Activated CD4-positive, alpha-beta T cell treated with anti-CD3 and anti-CD28 coated beads, Interleukin-2, amount 50 U/mL, for 1 hour (primary cell): ENCODE measurements at regions not wholly inside any gene's neighbourhood (a gene's known extent, or its start where the extent isn't known, plus 50 kb on each side); places are given as distances from the start of the nearest gene placed in this dataset.

ENCODE experiments used
- DNase-seq: peaks from one replicate; pipeline ENCODE4 v3.0.0-alpha.2; 2020

- DNase-seq, result no peak
Measured at GRCh38 chr14:85288041-85288440, 241.9 kb upstream of the FLRT2 start.

DNA sequence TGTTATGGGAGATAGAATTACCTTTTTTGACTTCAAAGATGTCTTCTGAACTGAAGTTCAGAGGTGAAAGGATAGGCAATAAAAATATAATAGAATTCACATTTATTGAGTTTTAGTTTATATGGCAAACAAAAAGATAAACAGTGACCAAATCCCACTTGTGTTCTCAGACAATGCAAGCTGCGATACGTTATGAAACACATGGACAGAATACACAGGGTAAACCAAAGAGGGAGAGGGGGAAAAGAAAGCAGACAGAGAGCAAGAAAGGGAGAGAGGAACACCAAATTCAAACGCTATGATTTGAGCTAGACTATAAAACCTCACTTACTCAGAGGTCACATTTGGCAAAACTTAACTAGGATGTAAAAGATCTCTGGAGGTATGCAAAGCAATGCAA is 238.2 kb upstream of the FLRT2 start:
- no peak for DNase-seq

DNA sequence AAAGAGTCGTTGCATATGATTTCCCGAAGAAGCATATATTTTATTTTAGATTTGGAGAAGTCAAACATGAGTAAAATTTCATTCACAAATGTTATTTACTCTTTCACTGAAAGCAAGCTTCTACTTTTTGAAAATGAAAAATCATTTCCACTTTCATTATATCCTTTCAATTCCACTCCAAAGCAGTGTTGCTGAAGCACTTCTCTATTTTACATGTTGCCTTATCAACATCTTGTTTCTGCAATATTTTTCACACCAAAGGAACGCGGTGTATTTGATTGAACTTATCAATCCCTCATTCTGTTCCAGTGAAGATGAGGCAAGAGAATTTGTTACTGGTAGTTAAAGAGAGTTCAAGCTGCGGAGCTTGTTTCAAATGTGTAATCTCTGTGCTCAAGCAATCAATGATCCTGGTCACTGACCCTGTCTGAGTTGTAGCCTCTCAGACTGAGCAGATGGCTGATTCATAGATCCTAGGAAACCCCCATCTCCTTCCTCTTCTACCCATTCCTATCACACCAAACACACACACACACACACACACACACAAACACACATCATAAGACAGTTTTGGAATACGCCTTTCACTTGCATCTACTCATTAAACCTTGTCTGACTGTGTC is 236.2 kb upstream of the FLRT2 start:
- no peak for DNase-seq

DNA sequence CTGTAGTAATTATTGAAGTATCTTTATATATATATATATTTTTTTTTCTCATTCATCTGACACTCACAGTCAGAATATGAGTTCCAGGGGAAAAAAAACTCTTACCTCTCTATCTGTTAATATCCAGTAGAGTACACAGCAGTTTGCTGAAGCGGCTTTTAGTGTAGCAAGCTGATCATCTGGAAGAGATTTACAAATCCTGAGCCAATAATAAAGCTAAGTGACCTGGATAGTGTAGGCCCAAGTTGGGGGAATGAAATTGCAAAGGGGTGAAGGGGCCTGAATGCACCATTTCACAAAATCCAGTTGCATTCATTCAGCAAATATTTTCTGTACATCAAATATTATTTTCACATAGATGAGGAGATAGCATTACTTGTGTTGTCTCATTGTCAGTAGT is 234.6 kb upstream of the FLRT2 start:
- no peak for DNase-seq

GRCh38 chr14:85296456-85297210 is 233.3 kb upstream of the FLRT2 start:
- no peak for DNase-seq

DNA sequence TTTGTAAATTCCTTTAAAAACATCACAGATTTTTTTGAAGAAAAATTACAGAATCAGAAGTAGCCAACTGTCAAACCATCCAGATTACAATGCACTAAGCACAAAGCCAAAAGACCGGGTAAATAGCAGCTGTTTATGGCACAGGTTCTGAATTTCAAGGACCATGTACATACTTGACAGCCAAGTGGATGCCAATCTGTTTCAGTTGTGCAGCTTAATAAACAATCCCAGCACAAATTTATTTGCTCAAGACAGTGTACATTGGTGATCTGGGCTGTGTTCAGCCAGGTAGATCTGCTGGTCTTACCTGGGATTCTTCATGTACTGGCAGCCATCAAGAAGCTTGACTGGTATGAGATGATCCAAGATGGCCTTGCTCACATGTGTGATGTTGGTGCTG is 229.8 kb upstream of the FLRT2 start:
- no peak for DNase-seq

DNA sequence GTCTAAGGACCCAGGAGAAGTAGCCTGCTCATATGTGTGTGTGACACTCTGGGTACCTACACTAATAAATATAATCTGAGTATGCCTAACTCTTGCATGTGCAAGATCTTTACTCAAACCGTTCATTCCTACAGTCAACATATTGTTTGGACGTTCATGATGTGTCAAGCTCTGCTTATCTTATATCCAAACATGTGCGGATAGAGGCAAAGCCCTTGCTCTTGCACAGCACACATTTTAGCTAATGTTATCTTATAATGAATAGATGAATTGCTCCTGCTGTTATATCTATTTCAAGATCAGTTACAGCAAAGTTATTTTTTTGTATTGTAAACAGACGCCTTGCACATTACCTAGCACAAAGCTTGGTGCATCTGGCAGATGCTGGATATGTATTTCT is 228.4 kb upstream of the FLRT2 start:
- DNase-seq, result no peak

GRCh38 chr14:85306024-85306423 is 223.9 kb upstream of the FLRT2 start:
- DNase-seq, result no peak

DNA sequence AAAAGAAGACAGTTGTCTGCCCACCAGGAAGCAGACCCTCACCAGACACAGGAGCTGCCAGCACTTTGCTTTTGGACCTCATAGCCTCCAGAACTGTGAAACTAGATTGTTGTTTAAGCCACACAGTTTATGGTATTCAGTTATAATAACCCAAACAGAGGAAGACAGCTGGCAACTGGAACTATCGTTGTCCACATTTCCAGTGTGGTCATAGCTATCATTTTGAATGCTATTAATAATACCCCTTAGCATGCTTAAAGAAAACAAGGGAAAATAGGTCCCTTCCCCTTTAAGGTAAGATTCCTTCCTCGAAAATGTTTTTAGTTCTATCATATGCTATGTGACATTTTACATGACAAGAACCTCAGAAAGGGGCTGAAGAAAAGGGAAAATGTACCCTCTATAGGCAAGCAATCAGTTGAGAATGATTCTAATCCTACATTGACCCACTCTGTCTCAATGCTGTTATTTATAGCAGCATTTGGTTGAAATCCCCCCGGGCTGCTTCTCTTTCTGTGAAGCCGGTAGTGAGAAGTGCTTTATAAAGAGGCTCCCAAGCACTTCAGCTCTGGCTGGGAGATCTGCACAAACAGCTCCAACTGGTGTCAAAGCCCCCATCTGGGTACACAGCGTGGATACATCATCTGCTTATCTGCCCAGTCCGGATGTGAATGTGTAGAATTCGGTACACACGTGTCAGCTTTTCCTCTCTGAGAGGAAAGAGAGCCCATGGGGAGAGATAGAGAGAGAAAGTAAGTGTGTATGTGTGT is 221.2 kb upstream of the FLRT2 start:
- DNase-seq, result no peak

DNA sequence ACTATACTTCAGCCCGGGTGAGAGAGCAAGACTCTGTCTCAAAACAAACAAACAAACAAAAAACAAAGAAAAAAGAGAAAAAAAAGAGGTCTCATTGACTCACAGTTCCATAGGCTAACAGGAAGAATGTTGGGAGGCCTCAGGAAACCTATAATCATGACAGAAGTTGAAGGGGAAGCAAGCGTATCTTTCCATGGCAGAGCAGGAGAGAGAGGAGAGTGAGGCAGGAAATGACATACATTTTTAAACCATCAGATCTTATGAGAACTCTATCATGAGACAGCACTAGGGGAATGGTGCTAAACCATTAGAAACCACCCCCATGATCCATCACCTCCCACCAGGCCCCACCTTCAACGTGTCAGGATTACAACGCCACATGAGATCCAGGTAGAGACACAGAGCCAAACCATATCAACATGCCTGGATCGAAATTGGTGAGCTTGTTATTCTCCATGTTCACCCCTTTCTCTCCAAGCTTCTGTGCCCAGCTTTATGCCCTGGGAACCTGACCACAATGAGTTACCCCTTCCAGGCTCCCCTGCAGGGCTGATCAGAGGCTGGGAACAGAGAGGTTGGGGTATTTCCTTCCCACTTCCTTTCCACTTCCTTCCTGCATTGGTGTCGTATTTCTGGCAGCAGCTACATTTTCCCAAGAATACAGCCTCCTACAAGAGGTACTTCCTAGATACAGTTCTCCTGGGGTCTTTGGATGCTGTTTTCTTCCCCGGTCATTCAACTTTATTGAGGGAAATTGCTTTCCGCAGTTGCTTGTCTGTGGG is 219.3 kb upstream of the FLRT2 start:
- DNase-seq, result no peak

- no peak for DNase-seq
Measured at GRCh38 chr14:85313560-85314207, 216.3 kb upstream of the FLRT2 start.

DNA sequence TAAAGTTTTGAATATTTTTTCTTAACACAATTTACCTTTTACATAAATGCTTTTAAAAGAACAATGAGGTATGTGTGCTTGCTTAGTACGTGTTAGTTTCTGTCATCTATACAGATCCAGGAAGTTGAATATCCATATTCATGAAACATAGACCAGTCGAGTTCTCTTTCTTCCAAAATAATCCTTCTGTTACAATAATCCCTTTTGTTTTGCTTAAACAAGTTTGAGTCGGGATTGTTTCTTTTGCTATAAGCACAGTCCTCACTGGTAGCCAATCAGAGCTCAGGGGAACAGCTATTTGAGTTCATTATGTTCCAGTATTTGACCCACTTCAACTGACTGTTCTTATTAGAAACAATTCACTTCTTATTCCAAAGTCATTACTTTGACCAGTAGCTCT is 214.7 kb upstream of the FLRT2 start:
- no peak for DNase-seq

DNA sequence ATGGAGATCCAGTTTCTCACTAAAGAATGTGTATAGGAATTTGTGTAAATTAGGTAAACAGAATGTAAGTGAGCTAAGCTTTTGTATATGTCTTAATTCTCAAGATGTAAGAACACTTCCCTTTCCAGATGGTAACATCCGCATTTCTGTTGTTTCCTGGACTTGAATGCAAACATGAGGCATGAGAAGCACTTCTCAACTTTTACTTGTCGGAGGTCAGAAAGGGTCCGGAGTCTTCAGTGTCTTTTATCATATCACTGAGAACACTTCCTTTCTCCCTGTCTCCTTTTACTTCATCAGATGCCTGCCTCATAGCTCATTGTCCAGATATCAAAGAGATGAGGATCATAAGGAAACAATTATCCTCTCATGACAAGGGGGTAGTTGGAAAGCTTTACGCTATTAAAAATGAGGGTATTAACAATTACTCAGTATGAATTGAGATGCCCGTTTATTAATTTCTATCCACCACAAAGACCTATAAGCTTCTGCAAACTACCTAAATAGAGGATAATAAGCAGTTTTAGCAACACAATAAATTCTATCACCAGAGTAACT is 214.1 kb upstream of the FLRT2 start:
- no peak for DNase-seq

GRCh38 chr14:85316701-85317410 is 213.1 kb upstream of the FLRT2 start:
- DNase-seq, result no peak

GRCh38 chr14:85317491-85318021 is 212.4 kb upstream of the FLRT2 start:
- DNase-seq, result no peak

- no peak for DNase-seq
Measured at GRCh38 chr14:85319101-85319500, 210.8 kb upstream of the FLRT2 start.

DNA sequence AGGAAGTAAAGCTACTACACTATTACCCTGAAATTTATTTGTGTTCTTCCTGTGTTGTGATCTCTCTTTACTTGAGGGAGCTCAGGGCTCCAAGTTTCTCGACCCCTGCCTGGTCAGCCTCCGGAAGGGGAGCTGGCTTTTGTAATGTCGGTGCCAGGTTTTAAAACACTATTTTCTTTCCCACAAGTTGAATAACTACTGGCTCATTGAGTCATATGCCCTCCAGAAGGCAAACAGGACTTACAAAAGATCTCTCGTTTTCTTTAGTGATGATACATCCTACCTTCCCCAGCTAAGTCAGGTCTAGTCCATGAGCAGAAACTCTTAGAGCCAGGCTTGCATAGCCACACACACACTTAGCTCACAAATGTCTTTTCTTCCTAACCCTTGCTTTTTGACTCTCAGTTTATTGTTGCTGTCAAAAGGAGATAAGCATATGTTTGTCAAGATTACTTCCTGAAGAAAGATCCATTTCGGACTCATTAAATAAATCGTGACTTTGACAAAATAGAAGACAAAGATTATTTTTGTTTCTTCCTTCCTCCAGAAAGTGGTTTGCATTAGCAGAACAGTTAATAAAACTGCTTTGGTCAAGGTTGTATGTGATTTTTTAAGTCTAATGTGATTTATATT is 209.8 kb upstream of the FLRT2 start:
- DNase-seq, result no peak

DNA sequence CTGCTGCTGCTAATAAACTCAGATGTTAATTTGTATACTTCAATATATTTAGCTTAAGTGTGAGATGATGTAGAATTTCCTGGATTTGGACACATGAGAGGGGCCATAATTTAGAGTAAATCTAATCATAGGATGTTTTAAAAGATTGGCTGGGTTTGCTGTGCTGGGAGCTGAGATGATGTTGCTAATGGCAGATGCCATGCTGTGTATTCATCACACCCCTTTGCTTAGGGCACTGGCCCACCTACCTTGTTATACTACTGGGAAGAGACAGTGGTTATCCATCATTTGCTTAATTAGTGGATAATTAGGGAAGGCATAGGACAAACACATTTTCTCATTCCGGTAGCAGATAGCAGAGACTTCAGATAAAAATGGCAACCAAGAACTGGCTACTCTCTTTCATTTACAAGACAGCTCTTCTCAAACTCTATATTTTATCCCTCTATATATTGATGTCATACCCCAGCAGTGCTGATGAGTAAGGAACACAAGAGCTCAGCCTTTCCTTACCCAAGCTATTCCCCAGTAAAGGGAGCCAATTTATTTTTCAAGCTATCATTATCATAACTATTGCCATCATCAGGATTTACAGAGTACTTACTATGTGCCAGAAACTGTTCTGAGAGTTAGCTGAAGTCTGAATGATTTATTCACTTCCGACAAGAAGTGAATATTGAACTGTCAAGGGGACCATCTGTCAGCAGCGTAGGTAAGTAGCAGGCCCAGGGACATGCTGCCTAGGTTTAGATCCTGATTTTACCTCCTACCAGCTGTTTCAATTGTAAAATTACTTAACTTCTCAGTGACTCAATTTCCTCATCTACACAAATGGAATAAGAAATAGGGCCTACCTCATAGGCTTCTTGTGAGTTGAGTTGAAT is 204.6 kb upstream of the FLRT2 start:
- no peak for DNase-seq

DNA sequence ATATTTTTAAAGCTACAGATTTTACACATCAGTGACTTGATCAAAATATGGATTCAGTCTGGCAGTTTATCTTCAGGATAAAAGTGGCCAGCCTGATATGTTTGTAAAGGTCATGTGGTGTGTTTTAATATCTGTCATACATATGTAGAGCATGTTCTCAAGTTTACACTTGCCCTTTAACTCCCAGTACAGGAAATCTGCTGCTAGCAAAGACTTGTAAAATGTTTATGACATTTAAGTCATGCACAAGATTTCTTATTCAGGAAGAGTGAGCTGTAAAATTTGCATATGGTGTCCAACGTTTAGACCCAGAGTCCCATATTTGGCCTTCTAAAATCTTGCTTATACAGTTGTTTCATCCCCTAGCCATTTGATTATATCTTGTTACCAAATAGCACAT is 197.5 kb upstream of the FLRT2 start:
- DNase-seq, result no peak

- no peak for DNase-seq
Measured at GRCh38 chr14:85333313-85333712, 196.6 kb upstream of the FLRT2 start.
